KG1 (cell line): ENCODE measurements at regions not wholly inside any gene's neighbourhood (a gene's known extent, or its start where the extent isn't known, plus 50 kb on each side); places are given as distances from the start of the nearest gene placed in this dataset.
A peak's percentile ranks its signal among the peaks of the same experiment; 100 is the strongest.

ENCODE experiments used
- DNase-seq: peaks from one replicate; lab custom pipeline; 2025; lab: John Stamatoyannopoulos, UW

- no peak for DNase-seq
These were observed 255.9 kb downstream of the SEC23A start for GRCh38 chr14:38847161-38847560.

DNA sequence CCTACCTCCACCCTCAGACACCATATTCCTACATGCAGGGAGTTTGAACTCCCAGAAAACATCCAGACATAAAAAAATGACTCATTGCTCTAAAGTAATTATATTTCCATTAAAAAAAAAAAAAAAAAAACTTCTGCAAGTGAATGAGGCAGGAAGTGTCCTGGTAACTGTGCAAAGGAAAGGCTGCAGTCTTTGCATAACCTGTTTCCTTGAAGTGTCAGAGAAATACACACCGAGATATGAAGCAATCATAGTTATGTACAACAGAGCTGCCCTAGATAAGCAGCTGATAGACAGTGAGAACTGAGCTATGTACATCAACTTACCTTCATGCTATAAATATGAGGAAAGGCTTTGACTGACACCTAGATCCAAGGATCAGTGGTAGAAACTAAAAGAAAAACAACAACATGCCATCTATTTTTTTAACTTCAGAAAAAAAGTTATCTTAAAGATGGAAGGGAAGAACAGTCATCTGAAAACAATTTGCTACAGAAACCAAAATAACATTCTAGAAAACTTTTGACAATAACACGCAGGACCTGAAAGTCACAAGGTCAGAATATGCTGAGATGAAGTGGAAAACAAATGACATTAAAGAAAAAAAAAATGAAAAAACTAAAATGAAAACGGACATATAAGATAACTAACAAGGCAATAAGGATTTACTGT is 263.2 kb downstream of the SEC23A start:
- no peak for DNase-seq

- no peak for DNase-seq
These were observed 264.1 kb downstream of the SEC23A start for GRCh38 chr14:38838979-38839323.

GRCh38 chr14:38838049-38838978 is 264.7 kb downstream of the SEC23A start:
- no peak for DNase-seq

DNA sequence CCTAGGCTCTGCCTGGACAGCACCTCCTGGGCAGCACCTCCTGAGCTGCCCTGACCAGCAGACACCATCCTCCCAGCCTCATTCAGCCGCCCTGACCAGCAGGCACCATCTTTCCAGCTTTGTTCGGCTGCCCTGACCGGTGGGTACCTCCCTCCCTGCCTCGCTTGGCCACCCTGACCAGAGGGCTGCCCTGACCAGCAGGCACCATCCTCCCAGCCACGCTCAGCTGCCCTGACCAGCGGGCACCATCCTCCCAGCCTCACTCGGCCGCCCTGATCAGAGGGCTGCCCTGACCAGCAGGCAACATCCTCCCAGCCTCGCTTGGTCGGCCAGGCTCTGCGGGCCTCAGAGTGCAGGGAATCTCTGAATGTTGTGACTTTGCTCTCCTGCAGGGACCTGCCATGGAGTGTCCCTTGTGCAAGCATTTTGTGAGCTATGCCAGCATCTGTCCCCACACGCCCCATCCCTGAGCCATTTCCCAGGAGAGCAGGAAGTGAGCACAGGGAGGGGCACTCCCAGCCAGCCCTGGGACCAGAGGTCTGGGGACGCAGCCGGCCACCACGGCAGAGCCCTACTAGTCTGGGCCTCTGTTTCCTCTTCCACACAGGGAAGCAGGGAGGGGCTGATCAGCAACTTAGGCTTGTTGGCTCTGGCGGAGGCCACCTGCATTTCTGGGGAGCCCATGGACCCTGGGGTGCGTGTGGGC is 265.5 kb downstream of the SEC23A start:
- DNase-seq, result no peak

DNA sequence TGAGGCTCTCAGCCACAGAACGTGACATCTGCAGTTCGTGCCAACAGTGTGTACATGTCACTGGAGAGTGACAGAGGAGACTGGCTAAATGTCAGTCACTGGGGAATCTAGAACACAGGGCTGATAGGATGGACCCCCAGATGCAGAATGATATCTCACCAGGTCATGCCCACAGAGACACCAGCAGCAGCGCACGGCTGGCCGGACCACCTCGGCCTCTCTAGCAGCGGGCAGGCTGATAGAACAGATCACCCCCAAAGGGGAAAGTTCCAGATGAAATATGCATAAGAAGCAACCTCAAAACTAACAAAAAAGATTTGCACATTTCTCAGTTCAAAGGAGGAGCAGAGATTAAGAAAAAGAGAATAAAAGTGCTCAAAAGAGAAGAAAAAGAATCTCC is 266.5 kb downstream of the SEC23A start:
- no peak for DNase-seq

- no peak for DNase-seq
These were observed 267.2 kb downstream of the SEC23A start for GRCh38 chr14:38835874-38836273.

DNA sequence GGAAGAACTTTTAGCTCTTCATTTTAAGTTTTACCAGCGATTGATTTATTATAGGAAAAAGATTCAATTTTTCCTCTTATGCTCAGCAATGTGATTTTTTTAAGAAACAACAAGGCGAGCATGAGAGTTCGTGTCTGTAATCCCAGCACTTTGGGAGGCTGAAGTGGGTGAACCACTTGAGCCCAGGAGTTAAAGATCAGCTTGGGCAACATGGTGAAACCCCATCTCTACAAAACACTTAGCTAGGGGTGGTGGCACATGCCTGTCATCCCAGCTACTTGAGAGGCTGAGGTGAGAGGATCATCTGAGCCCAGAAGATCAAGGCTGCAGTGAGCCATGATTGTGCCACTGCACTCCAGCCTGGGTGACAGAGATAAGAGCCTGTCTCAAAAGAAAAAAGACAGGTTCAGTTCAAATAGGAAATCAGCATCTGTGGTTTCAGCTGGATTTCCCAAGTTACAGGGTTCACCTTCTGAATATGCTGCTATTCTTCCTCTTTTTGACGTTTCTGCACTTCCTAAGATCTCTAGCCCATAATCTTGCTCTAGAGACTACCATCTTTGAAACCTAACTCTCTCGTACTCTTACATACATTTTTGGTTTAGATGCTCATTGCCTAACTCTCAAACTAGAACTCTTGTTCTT is 274.7 kb downstream of the SEC23A start:
- DNase-seq, result peak; percentile 46

- DNase-seq, result no peak
These were observed 278.3 kb downstream of the SEC23A start for GRCh38 chr14:38824706-38825105.

DNA sequence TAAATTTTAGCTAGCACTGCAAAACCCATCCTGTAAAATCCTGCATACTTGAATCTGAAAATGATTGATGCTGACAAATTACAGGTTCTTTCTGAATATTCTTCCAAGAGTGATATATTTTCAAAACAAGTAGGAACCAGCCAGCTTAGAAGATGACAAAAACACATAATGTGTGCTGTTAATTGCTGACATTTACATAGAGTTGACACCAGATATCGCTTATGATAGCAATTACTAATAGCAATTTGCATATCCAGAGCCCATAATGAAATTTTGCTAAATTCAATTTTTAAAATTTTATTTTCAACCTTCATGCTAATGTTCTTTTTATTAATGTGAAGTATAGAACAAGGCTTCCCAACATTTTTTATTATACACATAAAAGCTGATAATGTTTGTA is 284.5 kb downstream of the SEC23A start:
- no peak for DNase-seq

GRCh38 chr14:38808734-38809455 is 294.1 kb downstream of the SEC23A start:
- DNase-seq, result no peak

- no peak for DNase-seq
These were observed 303.4 kb downstream of the SEC23A start for GRCh38 chr14:38799671-38800070.

DNA sequence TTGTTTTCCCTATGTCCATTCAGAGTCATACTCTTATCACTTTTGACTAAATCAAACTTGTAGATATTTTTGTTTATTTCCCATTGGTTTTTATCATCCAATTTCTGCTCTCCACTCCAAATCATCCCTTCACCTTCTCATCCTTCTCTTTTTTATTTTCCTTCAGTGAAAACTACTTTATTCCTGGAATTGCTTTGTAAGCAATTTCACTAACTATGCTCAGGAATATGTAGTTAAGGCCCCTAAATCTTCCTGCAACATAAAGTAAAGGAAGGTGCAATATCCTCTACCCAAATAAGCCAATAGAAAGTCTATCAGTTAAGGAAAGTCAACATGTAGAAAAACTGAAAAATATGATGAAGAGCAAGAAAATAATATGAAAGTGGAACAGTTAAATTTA is 308.4 kb downstream of the SEC23A start:
- no peak for DNase-seq

DNA sequence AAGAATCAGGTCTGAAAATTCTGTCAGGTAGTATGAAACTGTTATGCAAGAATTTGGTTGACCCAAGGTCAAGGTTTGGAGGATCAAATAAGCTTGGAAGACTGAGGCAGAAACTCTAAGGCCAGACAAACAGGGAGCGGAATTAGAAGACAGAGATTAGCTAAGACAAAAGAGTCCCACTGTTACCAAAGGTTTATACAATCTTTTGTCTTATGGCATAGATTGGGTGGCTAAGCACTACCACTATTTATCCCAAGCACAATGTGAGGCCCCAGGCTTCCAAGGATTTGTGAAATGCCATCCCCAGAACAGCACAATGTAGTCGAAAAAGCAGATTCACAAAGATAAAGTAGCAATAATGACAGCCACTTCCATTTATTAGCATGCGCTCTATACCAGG is 311.2 kb downstream of the SEC23A start:
- DNase-seq, result no peak

- DNase-seq, result no peak
These were observed 312.1 kb downstream of the SEC23A start for GRCh38 chr14:38790916-38791315.

DNA sequence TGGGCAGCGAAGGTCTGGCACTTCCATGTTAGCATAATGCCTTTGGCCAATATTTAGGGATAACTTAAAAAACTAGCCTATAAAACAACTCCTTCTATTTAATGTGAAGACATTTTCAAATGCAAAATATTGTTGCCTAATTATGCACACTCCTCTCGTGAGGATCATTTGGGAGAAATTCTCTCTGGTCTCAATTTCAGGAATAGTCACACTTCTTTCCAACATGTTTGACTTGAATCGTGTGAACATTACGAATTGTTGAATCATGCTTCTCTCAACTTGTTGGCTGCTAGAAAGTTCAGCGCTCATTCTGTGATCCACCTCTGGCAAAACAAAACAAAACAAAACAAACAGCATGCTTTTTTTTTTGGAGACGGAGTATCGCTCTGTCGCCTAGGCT is 313.2 kb downstream of the SEC23A start:
- no peak for DNase-seq

GRCh38 chr14:38788060-38788459 is 315.0 kb downstream of the SEC23A start:
- DNase-seq, result no peak

- DNase-seq, result no peak
These were observed 316.1 kb downstream of the SEC23A start for GRCh38 chr14:38786921-38787320.

GRCh38 chr14:38777401-38777800 is 325.6 kb downstream of the SEC23A start:
- DNase-seq, result no peak

- no peak for DNase-seq
These were observed 327.0 kb downstream of the SEC23A start for GRCh38 chr14:38775986-38776385.

- no peak for DNase-seq
These were observed 328.9 kb downstream of the SEC23A start for GRCh38 chr14:38774162-38774561.

- DNase-seq, result no peak
These were observed 332.8 kb downstream of the SEC23A start for GRCh38 chr14:38770251-38770650.
